ENCODE measurements at regions not wholly inside any gene's neighbourhood (a gene's known extent, or its start where the extent isn't known, plus 50 kb on each side); places are given as distances from the start of the nearest gene placed in this dataset. TPM values are rescaled to one million over a fixed set of nuclear protein-coding genes. Genes with fewer than 3 reads are reported as not detected.

- TF ChIP-seq NFYB (IDR thresholded peaks at IDR 0.05; ENCODE audit: insufficient read depth, low read depth, low read length) (no peak), GATAD2B (conservative IDR thresholded peaks at IDR 0.05; ENCODE audit: low read depth) (no peak), IRF5 (IDR thresholded peaks at IDR 0.05; ENCODE audit: borderline replicate concordance) (no peak), NBN (IDR thresholded peaks at IDR 0.05) (no peak)
Observed at GRCh38 chr5:153437251-153437650, 53.2 kb upstream of the GRIA1 start (continued).

DNA sequence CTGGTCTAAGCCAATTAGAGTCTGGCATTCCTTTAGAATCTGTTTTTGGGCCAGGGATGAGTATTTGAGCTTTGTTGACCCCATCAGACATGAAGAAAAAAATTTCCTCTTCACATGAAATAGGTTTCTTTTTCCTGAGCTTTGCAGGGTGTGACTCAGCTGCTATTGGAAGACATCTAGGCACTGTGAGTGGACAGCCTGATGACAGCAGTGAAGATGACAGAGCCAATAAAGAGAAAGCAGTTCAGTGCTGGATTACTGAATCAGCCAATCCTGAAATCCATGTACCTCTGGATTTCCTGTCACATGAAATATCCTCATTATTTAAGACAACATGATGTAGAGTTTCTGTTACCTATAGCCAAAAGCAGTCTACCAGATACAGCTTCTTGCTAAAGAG is 51.3 kb upstream of the GRIA1 start:
- BruUV-seq (replicated peaks): no TSS peak
- Histone ChIP-seq H3K9me3 (replicated peaks; ENCODE audit: control insufficient read depth, insufficient read depth, low read length) (no peaks in the 10 kb centered on the region), H3K4me1 (ENCODE audit: control insufficient read depth, insufficient read depth, low read length) (no peaks in the 10 kb centered on the region), H3K9ac (ENCODE audit: control insufficient read depth, insufficient read depth, low read length) (no peak overlapping the region), H2AFZ (ENCODE audit: control insufficient read depth, low read depth, low read length) (no peak overlapping the region), H4K20me1 (ENCODE audit: control insufficient read depth, insufficient read depth) (no peaks in the 10 kb centered on the region), H3K4me3 (no peak overlapping the region), H3K79me2 (ENCODE audit: control insufficient read depth, insufficient read depth, low read length) (no peaks in the 10 kb centered on the region), H3K4me2 (ENCODE audit: control insufficient read depth, insufficient read depth) (no peak overlapping the region), H3K27me3 (replicated peaks in 1 of 2; ENCODE audit: control insufficient read depth in 2 of 2, insufficient read depth in 2 of 2, low read length in 1 of 2) (no peaks in the 10 kb centered on the region; a peak in 1 of 4 replicates), H3K36me3 (ENCODE audit: control insufficient read depth in 2 of 2, insufficient read depth in 2 of 2, low read length in 1 of 2) (no peaks in the 10 kb centered on the region), H3K27ac (ENCODE audit: control insufficient read depth, insufficient read depth) (no peak overlapping the region)
- RAD21 ChIA-PET (ENCODE audit: unreplicated experiment): no interaction called here
- SMC1A ChIA-PET (ENCODE audit: uncharacterized antibody, unreplicated experiment): interaction anchor here (0.8 kb wide), 1 partner anchor 11 kb away, joined by 3 read pairs; no protein-coding TSS in a partner anchor
- POLR2A ChIA-PET: no interaction called here
- in situ Hi-C loops (cut with MboI): no loop called here
- TF ChIP-seq MTA2 (IDR thresholded peaks at IDR 0.05; ENCODE audit: low read depth) (no peak), NR2C1 (IDR thresholded peaks at IDR 0.05) (no peak), ETV6 (conservative IDR thresholded peaks at IDR 0.05 in 1 of 2, IDR thresholded peaks at IDR 0.05 in 1 of 2; ENCODE audit: borderline replicate concordance in 1 of 2, low read depth in 1 of 2) (no peak), CTCF (IDR thresholded peaks at IDR 0.05 in 2 of 3, conservative IDR thresholded peaks at IDR 0.05 in 1 of 3; ENCODE audit: control insufficient read depth in 2 of 3, extremely low read depth in 1 of 3, insufficient read depth in 1 of 3, low read depth in 3 of 3, low read length in 3 of 3) (no peak), MYC (IDR thresholded peaks at IDR 0.05; ENCODE audit: insufficient read depth, insufficient read length, insufficient replicate concordance, low read length, severe bottlenecking) (no peak), ESRRA (IDR thresholded peaks at IDR 0.05; ENCODE audit: low read length) (no peak), EZH2 (IDR thresholded peaks at IDR 0.05; ENCODE audit: borderline replicate concordance, control insufficient read depth, low read depth, low read length) (no peak)
- intact Hi-C loops (cut with micrococcal nuclease; ENCODE audit: unreplicated experiment): no loop called here
- FAIRE-seq (no peak), DNase-seq (ENCODE audit: low read depth, low spot score) (no peak), ATAC-seq (no peak)
- CTCF ChIA-PET: no interaction called here

Small RNA genes lying in the stretch of these regions (small RNA-seq; reads per million reads assigned to genes)
- not detected for gene AC008571.1
